Ovary (tissue), 7 donors: ENCODE measurements at regions not wholly inside any gene's neighbourhood (a gene's known extent, or its start where the extent isn't known, plus 50 kb on each side); places are given as distances from the start of the nearest gene placed in this dataset.

Experiments used
- DNase-seq, 5 donors: peaks; one replicate each; pipeline ENCODE4 v3.0.0-alpha.2; 2019 to 2020
- H3K27ac ChIP-seq, 2 donors: fragments of 200-600 bp; one replicate each; pipeline versions ENCODE4 v1.5.1 to v1.8.0; 2019 to 2022
- H3K27me3 ChIP-seq: fragments of 200-600 bp; one replicate; pipeline ENCODE4 v1.8.0; 2022
- H3K36me3 ChIP-seq: fragments of 200-600 bp; sonication (generic); one replicate; pipeline ENCODE4 v1.5.1; 2019
- H3K4me1 ChIP-seq: one replicate; pipeline ENCODE4 v1.8.1; 2013; ENCODE audit warnings: mild to moderate bottlenecking, moderate library complexity; ENCODE audit not compliant: insufficient read depth
- H3K4me3 ChIP-seq: fragments of 200-600 bp; sonication (generic); one replicate; pipeline ENCODE4 v1.5.1; 2017
- H3K9me3 ChIP-seq, 2 donors: fragments of 200-600 bp in 1 of 2; sonication (generic) in 1 of 2; one replicate each; pipeline versions ENCODE4 v1.5.1 to v1.8.1; 2013 to 2019; ENCODE audit warnings: mild to moderate bottlenecking in 1 of 2, moderate library complexity in 1 of 2
- CTCF ChIP-seq, 3 donors: fragments of 450-650 bp in 2 of 3; fragments of 200-600 bp in 1 of 3; IDR thresholded peaks; one replicate each; pipeline versions ENCODE4 v1.5.1 to v1.8.0; 2016 to 2022; ENCODE audit warnings: antibody characterized with exemption in 3 of 3, mild to moderate bottlenecking in 1 of 3
- EP300 ChIP-seq: sonication (generic); formaldehyde crosslinking; IDR thresholded peaks from one replicate; pipeline ENCODE4 v1.6.1; 2017; ENCODE audit warnings: antibody characterized with exemption
- POLR2A ChIP-seq: fragments of 450-650 bp; IDR thresholded peaks from one replicate; pipeline ENCODE4 v1.6.1; 2017; ENCODE audit warnings: antibody characterized with exemption, mild to moderate bottlenecking, moderate library complexity
- WGBS, 3 donors: extraction: QIAGEN DNeasy Blood & Tissue Kit in 1 of 3; methylation state at CpG; one replicate each; pipeline versions ENCODE4 v1.1.5 to v1.1.7; 2013 to 2017; 5-methylcytosine and 5-hydroxymethylcytosine counted together
- intact Hi-C, 4 donors: fragments of 100-400 bp; cut with DNase I; formaldehyde crosslinking; loops; one replicate each; pipeline versions ENCODE4 v1.11.0 to v1.15.1; 2022 to 2023
- donor health status: DM: no; HTN: no; CAD: no; lungs with moderate emphysema.
- donor health status: DM: no; HTN: no; CAD: no.
- donor health status: Bipolar disorder and iron deficiency.
- donor health status: DM: no; HTN: no; CAD: no.
- donor health status: DM: yes; HTN: yes; CAD: no.

DNA sequence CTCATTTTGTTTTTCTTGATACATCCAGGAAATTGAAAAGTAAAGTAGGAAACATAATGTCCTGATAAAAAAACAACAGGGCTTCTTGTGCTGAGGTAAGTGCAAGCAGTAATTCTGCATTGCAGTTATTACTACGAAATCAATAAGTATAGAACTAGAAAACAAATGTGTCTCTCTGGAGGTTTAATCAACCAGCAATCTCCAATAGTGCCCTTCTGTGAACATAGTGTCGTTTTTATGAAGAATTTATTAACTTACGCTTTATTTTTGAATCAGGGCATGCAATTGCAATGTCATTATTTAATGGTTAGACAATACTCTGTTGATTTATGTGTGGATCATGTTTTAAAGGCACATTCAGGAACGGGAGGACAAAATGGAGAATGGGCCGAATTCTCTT, 494.1 kb upstream of the NOVA1 start:
- Histone ChIP-seq H3K4me3 (no peak overlapping the region), H3K27ac (no peak overlapping the region), H3K36me3 (no peaks in the 10 kb centered on the region), H3K9me3 (no peaks in the 10 kb centered on the region), H3K4me1 (no peaks in the 10 kb centered on the region), H3K27me3 (no peaks in the 10 kb centered on the region)
- TF ChIP-seq POLR2A (no peak), EP300 (no peak), CTCF (IDR thresholded peaks at IDR 0.05) (no peak)
- DNase-seq = no peak
- WGBS, 3 donors = 75 to 80% (median 77%) methylated on average over 5 of the region's 5 CpGs
- intact Hi-C loops = no loop called here

- no peak for DNase-seq
- Histone ChIP-seq H3K27ac (no peak overlapping the region), H3K4me3 (no peak overlapping the region), H3K36me3 (no peaks in the 10 kb centered on the region), H3K4me1 (no peaks in the 10 kb centered on the region), H3K27me3 (no peaks in the 10 kb centered on the region), H3K9me3 (no peaks in the 10 kb centered on the region)
- no peak for TF ChIP-seq POLR2A
- TF ChIP-seq EP300 = no peak
- no peak for TF ChIP-seq CTCF (IDR thresholded peaks at IDR 0.05)
- 81 to 86% (median 84%) methylated on average over 4 of the region's 4 CpGs for WGBS, 3 donors
- intact Hi-C loops = no loop called here
These were observed 498.3 kb upstream of the NOVA1 start for GRCh38 chr14:27096091-27096490.

DNA sequence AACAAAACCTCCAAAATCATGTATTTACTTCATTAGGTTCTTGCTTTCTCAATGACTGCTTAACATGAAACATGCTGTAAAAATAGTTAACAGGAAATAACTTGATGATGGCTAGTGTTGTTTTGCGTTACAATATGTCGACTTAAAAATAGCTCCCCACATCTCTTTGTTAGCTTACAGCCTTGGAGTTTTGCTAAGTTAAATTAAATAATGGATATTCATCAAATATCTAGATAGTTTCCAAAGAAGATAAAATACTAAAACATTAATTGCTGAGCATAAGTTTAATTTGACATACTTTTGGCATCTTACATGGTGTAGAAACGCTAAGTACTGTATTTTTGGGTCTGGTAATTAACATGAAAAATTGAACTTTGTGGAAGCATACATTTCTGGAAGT, 500.6 kb upstream of the NOVA1 start:
- TF ChIP-seq POLR2A (no peak), CTCF (IDR thresholded peaks at IDR 0.05) (no peak), EP300 (no peak)
- 34 to 45% (median 43%) methylated on average over 3 of the region's 3 CpGs for WGBS, 3 donors
- intact Hi-C loops = no loop called here

GRCh38 chr14:27114180-27114579, 516.3 kb upstream of the NOVA1 start:
- DNase-seq = no peak
- 0 to 40% (median 3%) methylated on average over 1 of the region's 1 CpG for WGBS, 3 donors
- intact Hi-C loops = no loop called here
- TF ChIP-seq POLR2A (no peak), CTCF (IDR thresholded peaks at IDR 0.05) (no peak), EP300 (no peak)
- Histone ChIP-seq H3K27me3 (no peaks in the 10 kb centered on the region), H3K4me3 (no peak overlapping the region), H3K4me1 (no peaks in the 10 kb centered on the region), H3K9me3 (no peaks in the 10 kb centered on the region), H3K27ac (no peak overlapping the region), H3K36me3 (no peaks in the 10 kb centered on the region)

More for the DNA sequence above, 500.6 kb upstream of the NOVA1 start:
- no peaks in the 10 kb centered on the region for H3K36me3 ChIP-seq
- H3K27me3 ChIP-seq = no peaks in the 10 kb centered on the region
- no peaks in the 10 kb centered on the region for H3K4me1 ChIP-seq
- H3K9me3 ChIP-seq = no peaks in the 10 kb centered on the region
- DNase-seq = no peak
- no peak overlapping the region for H3K4me3 ChIP-seq
- H3K27ac ChIP-seq = no peak overlapping the region

- WGBS, 3 donors = 64 to 80% (median 73%) methylated on average over 4 of the region's 4 CpGs
- no peak for TF ChIP-seq EP300
- no peak for TF ChIP-seq POLR2A
- TF ChIP-seq CTCF (IDR thresholded peaks at IDR 0.05) = no peak
- no peak for DNase-seq
- H3K4me1 ChIP-seq = no peaks in the 10 kb centered on the region
- H3K27ac ChIP-seq = no peak overlapping the region
- peaks cover 0 to 5% of the 10 kb centered on the region in 2 donors for H3K9me3 ChIP-seq
- intact Hi-C loops = no loop called here
- H3K4me3 ChIP-seq = no peak overlapping the region
- no peaks in the 10 kb centered on the region for H3K36me3 ChIP-seq
- H3K27me3 ChIP-seq = no peaks in the 10 kb centered on the region
These were observed 525.3 kb upstream of the NOVA1 start for GRCh38 chr14:27123162-27123561.
